ENCODE measurements at regions not wholly inside any gene's neighbourhood (a gene's known extent, or its start where the extent isn't known, plus 50 kb on each side); places are given as distances from the start of the nearest gene placed in this dataset.
A peak's percentile ranks its signal among the peaks of the same experiment; 100 is the strongest.
"Not testable (repeated sequence)": the region's sequence is repeated elsewhere in the genome, so short reads cannot be mapped to it uniquely, and the experiment has no call there.

GRCh38 chr9:73053543-73053942 lies 98.1 kb upstream of the ANXA1 start:
- DNase-seq: no peak

- no peak for DNase-seq
Measured at GRCh38 chr9:73050887-73051550, 98.2 kb upstream of the ALDH1A1 start.

GRCh38 chr9:73050065-73050816 lies 97.4 kb upstream of the ALDH1A1 start:
- DNase-seq: no peak

- DNase-seq: no peak
Measured at GRCh38 chr9:73049280-73049679, 96.4 kb upstream of the ALDH1A1 start.

- DNase-seq: no peak
Measured at GRCh38 chr9:73046769-73047168, 93.9 kb upstream of the ALDH1A1 start.

GRCh38 chr9:73044776-73045175 lies 91.9 kb upstream of the ALDH1A1 start:
- DNase-seq: not testable (repeated sequence)

- no peak for DNase-seq
Measured at GRCh38 chr9:73042155-73042554, 89.3 kb upstream of the ALDH1A1 start.

- DNase-seq: no peak
Measured at GRCh38 chr9:73039271-73040263, 86.7 kb upstream of the ALDH1A1 start.

- no peak for DNase-seq
Measured at GRCh38 chr9:73038613-73039012, 85.8 kb upstream of the ALDH1A1 start.

- DNase-seq: no peak
Measured at GRCh38 chr9:73038089-73038509, 85.2 kb upstream of the ALDH1A1 start.

GRCh38 chr9:73037613-73038012 lies 84.8 kb upstream of the ALDH1A1 start:
- no peak for DNase-seq

- DNase-seq: no peak
Measured at GRCh38 chr9:73034962-73035361, 82.1 kb upstream of the ALDH1A1 start.

- DNase-seq: no peak
Measured at GRCh38 chr9:73031350-73031749, 78.5 kb upstream of the ALDH1A1 start.

GRCh38 chr9:73030370-73031030 lies 77.6 kb upstream of the ALDH1A1 start:
- no peak for DNase-seq

GRCh38 chr9:73029346-73029745 lies 76.5 kb upstream of the ALDH1A1 start:
- DNase-seq: no peak

- no peak for DNase-seq
Measured at GRCh38 chr9:73026375-73026774, 73.5 kb upstream of the ALDH1A1 start.

GRCh38 chr9:73024601-73025034 lies 71.8 kb upstream of the ALDH1A1 start:
- no peak for DNase-seq

GRCh38 chr9:73023025-73023541 lies 70.2 kb upstream of the ALDH1A1 start:
- peak; percentile 46 for DNase-seq

GRCh38 chr9:73022353-73022752 lies 69.5 kb upstream of the ALDH1A1 start:
- DNase-seq: no peak

- DNase-seq: no peak
Measured at GRCh38 chr9:73020877-73021276, 68.0 kb upstream of the ALDH1A1 start.

- DNase-seq: no peak
Measured at GRCh38 chr9:73014011-73014410, 61.2 kb upstream of the ALDH1A1 start.

- no peak for DNase-seq
Measured at GRCh38 chr9:73011956-73012355, 59.1 kb upstream of the ALDH1A1 start.
